ENCODE measurements at regions not wholly inside any gene's neighbourhood (a gene's known extent, or its start where the extent isn't known, plus 50 kb on each side); places are given as distances from the start of the nearest gene placed in this dataset.

- BruUV-seq (replicated peaks) = no TSS peak
- Histone ChIP-seq H3K4me1 (ENCODE audit: insufficient read depth, low read length) (peaks cover 51% of the 10 kb centered on the region), H3K79me2 (ENCODE audit: insufficient read depth, low read length) (no peaks in the 10 kb centered on the region), H3K27ac (ENCODE audit: extremely low read length, insufficient read depth, low read length) (peak overlapping the region; percentile 46), H4K20me1 (ENCODE audit: insufficient read depth, low read length) (no peaks in the 10 kb centered on the region), H3K9me3 (ENCODE audit: low read length) (no peaks in the 10 kb centered on the region), H3K9ac (ENCODE audit: insufficient read depth, low read depth, low read length) (peak overlapping the region; percentile 28; the same call in 1 of the 2 replicates), H2AFZ (ENCODE audit: low read length) (no peak overlapping the region), H3K4me2 (ENCODE audit: low read depth, low read length) (peak overlapping the region; percentile 66), H3K27me3 (ENCODE audit: control insufficient read depth in 1 of 2, insufficient read depth in 2 of 2, low read length in 2 of 2) (no peaks in the 10 kb centered on the region), H3K4me3 (replicated peaks in 1 of 3; ENCODE audit: insufficient read depth in 1 of 3, low read depth in 2 of 3, low read length in 3 of 3) (peak overlapping the region in 2 of 3 experiments; percentile 12 to 38; a peak in 2 of 6 replicates), H3K36me3 (replicated peaks in 1 of 2; ENCODE audit: control insufficient read depth in 1 of 2, insufficient read depth in 2 of 2, low read length in 2 of 2) (no peaks in the 10 kb centered on the region; a peak in 1 of 5 replicates)
- POLR2A ChIA-PET = interaction anchor here (0.6 to 2.2 kb wide), 7 partner anchors 24 to 274 kb away, joined by 4 to 17 read pairs (median 5); partner anchors contain the start of gene SPRY4
- WGBS (ENCODE audit: low lambda C conversion rate) = 30% methylated on average over 7 of the region's 8 CpGs
- peak; percentile 83 for ATAC-seq
- FAIRE-seq = no peak
- intact Hi-C loops (cut with micrococcal nuclease; ENCODE audit: unreplicated experiment) (loop anchor here (1.0 kb wide), 1 partner anchor 66 kb away; no protein-coding TSS in a partner anchor), in situ Hi-C loops (cut with HindIII; ENCODE audit: extremely low pct_ligation_motif_present, low pct_unique_long_range_greater_than_20kb) (no loop called here)
- peak; percentile 24 for DNase-seq (ENCODE audit: low spot score)
- CTCF ChIA-PET (ENCODE audit: low intra/inter-chr PET ratio, low total read pairs) = no interaction called here
- no peak for TF ChIP-seq ZNF816 (CRISPR knock-in tag; IDR thresholded peaks at IDR 0.05; ENCODE audit: borderline replicate concordance)
- TF ChIP-seq CSRNP1 (CRISPR knock-in tag; IDR thresholded peaks at IDR 0.05) = no peak
- no peak for TF ChIP-seq MTERF4 (CRISPR knock-in tag; IDR thresholded peaks at IDR 0.05)
- TF ChIP-seq PCBP1 (IDR thresholded peaks at IDR 0.05; ENCODE audit: borderline replicate concordance, low read depth, low read length) = no peak
- TF ChIP-seq KLF6 (CRISPR knock-in tag; IDR thresholded peaks at IDR 0.05) = no peak
- TF ChIP-seq YEATS2 (CRISPR knock-in tag; IDR thresholded peaks at IDR 0.05; ENCODE audit: borderline replicate concordance) = no peak
- 0 out of 2 replicates have a peak, but pooled peaks have one; percentile 14 for TF ChIP-seq GATAD2A (CRISPR knock-in tag; IDR thresholded peaks at IDR 0.05)
- no peak for TF ChIP-seq ARHGAP35 (CRISPR knock-in tag; IDR thresholded peaks at IDR 0.05; ENCODE audit: borderline replicate concordance)
- no peak for TF ChIP-seq ZNF547 (CRISPR knock-in tag; IDR thresholded peaks at IDR 0.05)
- TF ChIP-seq ZNF720 (CRISPR knock-in tag; IDR thresholded peaks at IDR 0.05) = no peak
- TF ChIP-seq, protein P1, sequence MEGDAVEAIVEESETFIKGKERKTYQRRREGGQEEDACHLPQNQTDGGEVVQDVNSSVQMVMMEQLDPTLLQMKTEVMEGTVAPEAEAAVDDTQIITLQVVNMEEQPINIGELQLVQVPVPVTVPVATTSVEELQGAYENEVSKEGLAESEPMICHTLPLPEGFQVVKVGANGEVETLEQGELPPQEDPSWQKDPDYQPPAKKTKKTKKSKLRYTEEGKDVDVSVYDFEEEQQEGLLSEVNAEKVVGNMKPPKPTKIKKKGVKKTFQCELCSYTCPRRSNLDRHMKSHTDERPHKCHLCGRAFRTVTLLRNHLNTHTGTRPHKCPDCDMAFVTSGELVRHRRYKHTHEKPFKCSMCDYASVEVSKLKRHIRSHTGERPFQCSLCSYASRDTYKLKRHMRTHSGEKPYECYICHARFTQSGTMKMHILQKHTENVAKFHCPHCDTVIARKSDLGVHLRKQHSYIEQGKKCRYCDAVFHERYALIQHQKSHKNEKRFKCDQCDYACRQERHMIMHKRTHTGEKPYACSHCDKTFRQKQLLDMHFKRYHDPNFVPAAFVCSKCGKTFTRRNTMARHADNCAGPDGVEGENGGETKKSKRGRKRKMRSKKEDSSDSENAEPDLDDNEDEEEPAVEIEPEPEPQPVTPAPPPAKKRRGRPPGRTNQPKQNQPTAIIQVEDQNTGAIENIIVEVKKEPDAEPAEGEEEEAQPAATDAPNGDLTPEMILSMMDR (CRISPR knock-in tag; IDR thresholded peaks at IDR 0.05) = 0 out of 2 replicates have a peak, but pooled peaks have one; percentile 13
- 0 out of 2 replicates have a peak, but pooled peaks have one; percentile 30 for TF ChIP-seq ELF3 (CRISPR knock-in tag; IDR thresholded peaks at IDR 0.05)
- TF ChIP-seq YEATS4 (CRISPR knock-in tag; IDR thresholded peaks at IDR 0.05; ENCODE audit: borderline replicate concordance) = no peak
- TF ChIP-seq PHF20 (CRISPR knock-in tag; IDR thresholded peaks at IDR 0.05) = no peak
- TF ChIP-seq PAWR (CRISPR knock-in tag; IDR thresholded peaks at IDR 0.05; ENCODE audit: borderline replicate concordance) = no peak
Observed at GRCh38 chr5:142386137-142387023, 61.6 kb upstream of the SPRY4 start.
